AG09319 (cell line): ENCODE measurements at regions not wholly inside any gene's neighbourhood (a gene's known extent, or its start where the extent isn't known, plus 50 kb on each side); places are given as distances from the start of the nearest gene placed in this dataset.
"Not testable (repeated sequence)": the region's sequence is repeated elsewhere in the genome, so short reads cannot be mapped to it uniquely, and the experiment has no call there.

ENCODE experiments used
- DNase-seq: peaks from one replicate; pipeline ENCODE4 v3.0.0-alpha.2; 2010; ENCODE audit warnings: low read depth; ENCODE audit errors: extremely low read depth
- CTCF ChIP-seq: IDR thresholded peaks from 2 replicates; pipeline ENCODE4 v1.5.1; 2011; ENCODE audit warnings: low read depth, mild to moderate bottlenecking, inconsistent platforms, low read length, moderate library complexity

- no peak for TF ChIP-seq CTCF
- peak; percentile 18 for DNase-seq
Measured at GRCh38 chrX:13220916-13221315, 98.9 kb downstream of the ATXN3L start.

- TF ChIP-seq CTCF, result no peak
- no peak for DNase-seq
Measured at GRCh38 chrX:13219991-13220764, 99.7 kb downstream of the ATXN3L start.

- DNase-seq, result no peak
- TF ChIP-seq CTCF, result no peak
Measured at GRCh38 chrX:13218758-13219157, 101.1 kb downstream of the ATXN3L start.

GRCh38 chrX:13216139-13216538, 103.7 kb downstream of the ATXN3L start:
- TF ChIP-seq CTCF, result no peak
- no peak for DNase-seq

- DNase-seq, result no peak
- TF ChIP-seq CTCF, result no peak
Measured at GRCh38 chrX:13215729-13216128, 104.1 kb downstream of the ATXN3L start.

GRCh38 chrX:13212191-13212651, 107.6 kb downstream of the ATXN3L start:
- TF ChIP-seq CTCF, result no peak
- no peak for DNase-seq

GRCh38 chrX:13210142-13210541, 109.7 kb downstream of the ATXN3L start:
- DNase-seq, result not testable (repeated sequence)

GRCh38 chrX:13209704-13210103, 110.1 kb downstream of the ATXN3L start:
- DNase-seq, result not testable (repeated sequence)
